ENCODE measurements at regions not wholly inside any gene's neighbourhood (a gene's known extent, or its start where the extent isn't known, plus 50 kb on each side); places are given as distances from the start of the nearest gene placed in this dataset.

GRCh38 chr20:48191200-48191599 lies 405.9 kb upstream of the SULF2 start:
- DNase-seq (ENCODE audit: low spot score, unreplicated experiment): no peak
- Mint-ChIP-seq H3K9me3 (ENCODE audit: low read depth) (peaks cover 3% of the 10 kb centered on the region), H3K4me1 (ENCODE audit: low read depth) (peaks cover 15% of the 10 kb centered on the region), H3K36me3 (ENCODE audit: insufficient read depth) (no peaks in the 10 kb centered on the region), H3K27ac (no peak overlapping the region), H3K27me3 (peaks cover 11% of the 10 kb centered on the region), H3K4me3 (ENCODE audit: low read depth) (no peak overlapping the region)
- no peak for TF ChIP-seq CTCF (IDR thresholded peaks at IDR 0.05; ENCODE audit: unreplicated experiment)

DNA sequence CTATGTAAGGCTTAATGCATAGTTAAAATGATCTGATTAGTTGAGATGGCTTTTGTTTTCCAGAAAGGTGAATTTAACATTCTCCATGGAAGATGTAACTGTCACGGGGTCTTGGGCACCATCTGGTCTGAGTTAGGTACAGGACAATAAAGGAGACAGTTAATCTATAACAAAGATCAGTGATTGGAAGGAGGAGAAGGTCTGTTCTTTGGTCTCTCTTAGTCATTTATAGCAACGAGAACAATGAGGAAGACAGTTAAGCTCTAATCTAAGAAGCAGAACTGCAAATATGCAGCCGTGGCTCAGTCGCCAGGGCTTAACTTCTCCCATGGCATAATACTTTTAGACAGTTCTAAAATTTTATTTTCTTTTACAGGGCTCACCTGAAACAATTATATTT lies 405.5 kb upstream of the SULF2 start:
- no peak for DNase-seq (ENCODE audit: low spot score, unreplicated experiment)
- peaks cover 13% of the 10 kb centered on the region for H3K27me3 Mint-ChIP-seq
- no peak overlapping the region for H3K27ac Mint-ChIP-seq
- H3K4me3 Mint-ChIP-seq (ENCODE audit: low read depth): no peak overlapping the region
- H3K9me3 Mint-ChIP-seq (ENCODE audit: low read depth): peaks cover 3% of the 10 kb centered on the region
- H3K36me3 Mint-ChIP-seq (ENCODE audit: insufficient read depth): no peaks in the 10 kb centered on the region
- peaks cover 15% of the 10 kb centered on the region for H3K4me1 Mint-ChIP-seq (ENCODE audit: low read depth)
- no peak for TF ChIP-seq CTCF (IDR thresholded peaks at IDR 0.05; ENCODE audit: unreplicated experiment)

- H3K36me3 Mint-ChIP-seq (ENCODE audit: insufficient read depth): no peaks in the 10 kb centered on the region
- DNase-seq (ENCODE audit: low spot score, unreplicated experiment): no peak
- H3K4me3 Mint-ChIP-seq (ENCODE audit: low read depth): no peak overlapping the region
- peaks cover 3% of the 10 kb centered on the region for H3K9me3 Mint-ChIP-seq (ENCODE audit: low read depth)
- H3K27ac Mint-ChIP-seq: no peak overlapping the region
- H3K27me3 Mint-ChIP-seq: peaks cover 12% of the 10 kb centered on the region
- TF ChIP-seq CTCF (IDR thresholded peaks at IDR 0.05; ENCODE audit: unreplicated experiment): peak; percentile 8
- peaks cover 15% of the 10 kb centered on the region for H3K4me1 Mint-ChIP-seq (ENCODE audit: low read depth)
Measured at GRCh38 chr20:48189181-48189580, 403.9 kb upstream of the SULF2 start.

DNA sequence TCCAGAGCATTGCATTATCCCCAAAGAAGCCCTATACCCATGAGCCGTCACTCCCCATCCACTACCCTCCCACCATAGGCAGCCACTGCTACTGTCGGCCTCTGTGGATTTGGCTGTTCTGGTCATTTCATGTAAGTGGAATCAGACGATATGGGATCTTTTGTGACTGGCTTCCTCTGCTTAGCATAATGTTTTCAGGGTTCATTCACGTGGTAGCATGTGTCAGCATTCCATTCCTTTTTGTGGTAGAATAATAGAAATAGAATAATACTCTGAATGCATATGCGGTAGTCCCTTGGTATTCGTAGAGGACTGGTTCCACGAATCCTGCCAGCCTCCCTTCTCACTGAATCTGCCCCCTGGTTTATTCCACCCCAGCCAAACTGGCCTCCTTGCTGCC lies 402.6 kb upstream of the SULF2 start:
- Mint-ChIP-seq H3K27ac (no peak overlapping the region), H3K4me3 (ENCODE audit: low read depth) (no peak overlapping the region), H3K27me3 (peaks cover 12% of the 10 kb centered on the region), H3K36me3 (ENCODE audit: insufficient read depth) (no peaks in the 10 kb centered on the region), H3K4me1 (ENCODE audit: low read depth) (peaks cover 15% of the 10 kb centered on the region), H3K9me3 (ENCODE audit: low read depth) (peaks cover 3% of the 10 kb centered on the region)
- no peak for DNase-seq (ENCODE audit: low spot score, unreplicated experiment)
- no peak for TF ChIP-seq CTCF (IDR thresholded peaks at IDR 0.05; ENCODE audit: unreplicated experiment)

GRCh38 chr20:48186915-48187314 lies 401.6 kb upstream of the SULF2 start:
- no peak for TF ChIP-seq CTCF (IDR thresholded peaks at IDR 0.05; ENCODE audit: unreplicated experiment)
- H3K36me3 Mint-ChIP-seq (ENCODE audit: insufficient read depth): no peaks in the 10 kb centered on the region
- H3K4me3 Mint-ChIP-seq (ENCODE audit: low read depth): no peak overlapping the region
- H3K9me3 Mint-ChIP-seq (ENCODE audit: low read depth): peaks cover 3% of the 10 kb centered on the region
- DNase-seq (ENCODE audit: low spot score, unreplicated experiment): no peak
- peaks cover 15% of the 10 kb centered on the region for H3K4me1 Mint-ChIP-seq (ENCODE audit: low read depth)
- H3K27me3 Mint-ChIP-seq: peaks cover 12% of the 10 kb centered on the region
- H3K27ac Mint-ChIP-seq: no peak overlapping the region

Data from progenitor cell of endocrine pancreas (in vitro differentiated cells).